GM19463 (cell line): ENCODE measurements at regions not wholly inside any gene's neighbourhood (a gene's known extent, or its start where the extent isn't known, plus 50 kb on each side); places are given as distances from the start of the nearest gene placed in this dataset.

Experiments used
- ATAC-seq: cut with Tn5 transposase; IDR thresholded peaks from one replicate; pipeline ENCODE4 v1.9.1; 2021; ENCODE audit warnings: mild to moderate bottlenecking, moderate library complexity; ENCODE audit not compliant: unreplicated experiment

DNA sequence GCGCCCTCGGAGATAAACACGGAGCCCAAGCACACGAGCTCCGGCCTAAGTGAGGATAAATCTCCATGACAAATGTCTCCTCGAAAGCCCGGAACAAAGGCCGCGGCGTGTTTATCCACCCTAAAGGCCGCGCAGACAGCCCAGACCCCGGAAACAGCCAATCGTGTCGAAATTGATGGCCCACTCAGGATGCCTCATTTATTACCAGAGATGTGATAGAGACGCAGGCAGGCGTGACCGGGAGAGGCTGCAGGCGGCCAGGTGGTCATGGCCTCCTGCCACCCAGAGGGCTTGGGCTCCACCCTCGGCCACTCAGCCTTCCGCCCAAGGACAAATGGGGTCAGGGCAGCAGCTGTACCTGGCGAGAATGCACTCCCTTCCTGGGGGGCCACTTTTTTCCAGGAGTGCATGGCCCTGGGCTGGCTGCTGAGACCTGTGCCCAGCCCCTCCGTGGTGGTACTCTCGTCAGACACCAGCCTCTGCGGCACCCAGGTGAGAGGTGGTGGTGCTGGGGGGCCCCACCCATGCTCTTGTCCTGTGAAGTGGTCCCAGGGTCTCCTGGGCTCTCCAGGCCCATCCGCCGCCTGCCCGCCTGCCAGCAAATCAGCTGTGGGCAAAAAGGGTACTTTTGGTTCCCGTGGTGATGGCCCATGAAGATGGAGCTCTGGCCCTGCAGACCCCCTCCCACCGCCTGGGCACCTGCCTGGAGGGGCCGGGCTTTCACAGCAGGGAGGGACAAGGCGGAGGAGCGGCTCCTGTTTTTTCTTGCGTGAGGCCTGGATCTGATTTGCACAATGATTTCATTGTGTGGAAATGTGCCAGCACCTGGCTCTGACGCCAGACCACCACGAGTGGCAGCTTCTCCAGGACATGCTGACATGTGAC, 211.5 kb upstream of the C14orf180 start:
- no peak for ATAC-seq

DNA sequence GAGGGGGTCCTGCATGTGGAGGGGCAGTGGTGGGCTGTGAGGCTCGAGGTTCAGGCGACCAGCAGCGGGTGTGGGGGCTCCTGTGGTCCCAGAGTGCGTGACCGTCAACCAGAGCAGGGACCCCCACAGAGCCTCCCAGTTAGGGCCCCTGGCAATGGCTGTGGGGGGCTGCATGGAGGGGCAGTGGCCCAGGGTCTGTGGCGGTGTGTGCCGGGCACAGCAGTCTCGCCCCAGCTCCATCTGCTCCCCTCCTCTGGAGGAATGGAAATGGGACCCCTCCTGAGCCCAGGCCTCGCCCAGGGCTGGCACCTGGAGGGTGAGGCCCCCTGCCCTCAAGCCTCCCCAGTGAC, 210.8 kb upstream of the C14orf180 start:
- ATAC-seq: no peak

DNA sequence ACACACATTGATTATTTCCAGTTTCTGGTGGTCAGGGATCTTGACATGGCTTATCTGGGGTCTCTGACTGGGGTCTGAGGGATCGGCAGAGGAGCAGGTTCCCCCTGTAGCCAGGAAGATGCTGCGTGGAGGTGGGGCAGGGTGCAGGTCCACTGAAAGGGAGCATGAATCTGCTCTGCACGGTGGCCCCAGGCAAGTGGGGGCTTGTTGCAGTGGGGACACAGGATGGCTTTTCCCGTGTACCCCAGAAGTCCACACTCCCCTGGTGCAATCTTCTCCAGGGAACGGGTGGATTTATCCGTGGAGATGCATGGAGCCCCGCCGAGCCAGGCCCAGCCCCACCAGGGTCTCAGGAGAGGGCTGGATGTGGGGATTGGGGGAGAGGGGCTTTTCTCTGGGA, 210.4 kb upstream of the C14orf180 start:
- ATAC-seq: no peak

DNA sequence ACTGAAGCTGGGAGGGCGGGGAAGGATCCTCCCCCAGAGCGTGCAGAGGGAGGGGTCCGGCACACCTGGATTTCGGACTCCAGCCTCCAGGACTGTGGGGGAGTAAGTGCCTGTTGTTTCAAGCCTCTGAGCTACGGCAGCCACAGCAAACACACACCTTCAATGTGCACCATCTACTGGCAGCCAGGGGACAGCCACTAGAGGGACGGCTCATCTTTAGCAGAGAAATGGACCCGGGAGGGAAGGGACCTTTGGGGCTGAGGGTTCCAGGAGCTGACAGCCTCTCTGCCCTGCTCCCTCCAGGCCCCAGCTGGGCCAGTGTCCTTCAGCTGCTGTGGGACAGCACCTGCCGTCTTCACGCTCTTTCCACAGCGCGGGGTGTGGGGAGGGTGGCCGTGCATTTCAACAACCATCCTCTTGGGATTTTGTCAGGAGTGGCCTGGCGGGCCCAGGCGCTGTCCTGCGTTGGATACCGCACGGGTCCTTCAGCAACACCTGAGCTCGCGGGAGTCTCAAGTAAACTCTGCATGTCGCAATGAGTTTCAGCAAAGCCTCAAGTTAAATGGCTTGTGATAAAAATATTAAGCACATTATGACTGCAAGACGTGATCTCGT, 209.2 kb upstream of the C14orf180 start:
- no peak for ATAC-seq

DNA sequence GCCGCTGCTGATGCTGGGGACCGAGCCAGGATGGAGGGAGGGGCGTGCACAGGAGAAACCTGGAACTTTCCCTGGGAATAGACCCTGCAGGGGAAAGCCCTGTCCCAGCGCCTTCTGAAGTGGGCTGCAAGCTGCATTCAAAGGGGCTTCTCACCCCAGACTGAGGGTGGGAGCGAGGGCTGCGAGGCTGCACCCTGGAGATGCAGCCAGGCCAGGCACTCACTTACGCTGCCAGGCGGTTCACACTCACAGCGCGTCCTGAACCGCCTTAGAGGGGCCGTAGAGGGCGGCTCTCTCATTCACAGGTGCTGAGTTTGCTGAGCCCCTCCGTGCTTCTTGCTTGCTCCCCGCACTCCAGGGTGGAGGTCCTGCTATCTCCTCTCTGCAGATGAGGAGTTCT, 208.5 kb upstream of the C14orf180 start:
- ATAC-seq: no peak

DNA sequence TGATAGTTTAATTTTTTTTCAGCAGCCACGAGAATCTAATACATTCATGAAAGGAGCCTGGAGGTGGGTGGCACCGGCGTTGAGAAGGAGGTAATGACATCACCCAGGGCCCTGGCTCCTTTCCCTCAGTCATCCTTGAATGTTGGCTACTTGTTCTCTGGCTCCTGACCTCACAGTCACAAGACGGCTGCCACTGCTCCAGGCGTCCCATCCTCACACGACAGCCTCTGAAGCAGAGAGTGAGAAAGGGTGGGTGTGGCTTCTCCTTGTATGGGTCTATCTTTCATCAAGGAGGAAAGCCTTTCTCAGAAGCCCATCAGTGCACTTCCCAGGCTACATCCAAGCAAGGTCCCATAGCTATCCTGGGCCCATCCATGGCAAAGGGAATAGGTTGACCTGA, 207.6 kb upstream of the C14orf180 start:
- ATAC-seq: no peak

DNA sequence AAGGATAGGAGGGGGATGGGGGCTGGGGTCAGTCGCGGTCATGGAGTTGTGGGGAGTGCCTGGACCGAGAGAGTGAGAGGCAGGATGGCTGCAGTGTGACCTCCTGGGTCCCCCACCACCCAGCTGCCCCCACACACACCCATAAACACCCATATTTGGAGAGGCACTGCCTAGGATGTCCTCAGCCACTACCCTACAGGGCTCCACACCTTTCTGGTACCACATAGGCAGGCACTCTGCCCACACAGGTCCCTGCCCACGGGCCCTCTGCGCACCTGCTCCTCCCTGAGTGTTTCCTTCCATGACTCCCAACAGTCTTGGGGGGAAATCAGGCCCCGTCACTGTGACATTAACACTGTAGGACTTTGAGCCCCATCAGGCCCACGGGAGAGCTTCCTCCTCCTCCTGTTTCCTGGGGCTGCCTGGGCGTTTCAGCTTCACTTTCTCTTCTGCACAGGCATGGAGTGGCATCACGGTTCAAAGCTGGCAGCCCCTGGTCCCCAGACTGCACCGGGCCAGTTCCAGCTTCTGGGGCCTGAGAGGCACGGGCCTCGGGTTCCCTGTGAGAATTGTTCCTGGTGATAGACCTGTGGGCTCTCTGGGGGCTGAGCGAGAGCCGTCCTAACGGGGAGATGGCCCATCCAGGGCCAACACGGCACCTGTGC, 207.0 kb upstream of the C14orf180 start:
- no peak for ATAC-seq

DNA sequence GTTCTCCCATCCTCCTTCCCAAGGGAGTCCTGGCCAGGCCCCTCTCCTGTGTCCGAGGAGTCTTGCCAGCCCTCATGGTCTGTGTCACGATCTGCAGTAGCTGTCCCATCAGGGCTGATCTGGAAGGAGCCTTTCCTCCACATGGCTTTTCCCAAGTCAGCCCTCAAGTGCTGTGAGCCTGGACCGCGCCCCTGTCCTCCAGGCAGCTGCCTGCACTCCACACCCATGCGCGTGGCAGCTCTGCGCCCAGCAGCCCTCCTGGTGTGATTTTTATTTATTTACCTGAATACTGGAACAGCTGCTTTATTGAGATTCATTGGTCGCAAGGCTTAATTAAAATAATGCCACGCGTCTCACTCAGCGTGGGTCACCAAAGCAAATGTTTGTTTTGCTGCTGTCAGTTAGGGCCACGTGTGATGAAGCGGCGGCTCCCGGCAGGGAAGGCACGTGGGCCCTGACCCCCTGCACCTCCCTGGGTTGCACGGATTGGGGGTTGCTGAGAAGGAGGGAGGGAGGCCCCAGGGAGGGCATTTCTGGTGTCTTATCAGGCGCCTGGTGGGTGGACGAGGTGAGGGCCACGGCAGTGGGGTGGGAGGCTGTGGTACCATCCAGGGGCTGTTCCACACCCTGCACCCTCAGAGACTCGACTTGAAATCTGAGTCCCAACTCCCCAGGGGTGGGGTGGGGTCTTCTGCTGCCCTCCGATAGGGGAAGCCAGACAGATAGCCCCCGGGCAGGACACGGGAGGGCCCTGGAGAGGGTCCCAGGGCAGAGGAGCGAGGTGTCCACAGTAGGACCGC, 206.3 kb upstream of the C14orf180 start:
- ATAC-seq: no peak

DNA sequence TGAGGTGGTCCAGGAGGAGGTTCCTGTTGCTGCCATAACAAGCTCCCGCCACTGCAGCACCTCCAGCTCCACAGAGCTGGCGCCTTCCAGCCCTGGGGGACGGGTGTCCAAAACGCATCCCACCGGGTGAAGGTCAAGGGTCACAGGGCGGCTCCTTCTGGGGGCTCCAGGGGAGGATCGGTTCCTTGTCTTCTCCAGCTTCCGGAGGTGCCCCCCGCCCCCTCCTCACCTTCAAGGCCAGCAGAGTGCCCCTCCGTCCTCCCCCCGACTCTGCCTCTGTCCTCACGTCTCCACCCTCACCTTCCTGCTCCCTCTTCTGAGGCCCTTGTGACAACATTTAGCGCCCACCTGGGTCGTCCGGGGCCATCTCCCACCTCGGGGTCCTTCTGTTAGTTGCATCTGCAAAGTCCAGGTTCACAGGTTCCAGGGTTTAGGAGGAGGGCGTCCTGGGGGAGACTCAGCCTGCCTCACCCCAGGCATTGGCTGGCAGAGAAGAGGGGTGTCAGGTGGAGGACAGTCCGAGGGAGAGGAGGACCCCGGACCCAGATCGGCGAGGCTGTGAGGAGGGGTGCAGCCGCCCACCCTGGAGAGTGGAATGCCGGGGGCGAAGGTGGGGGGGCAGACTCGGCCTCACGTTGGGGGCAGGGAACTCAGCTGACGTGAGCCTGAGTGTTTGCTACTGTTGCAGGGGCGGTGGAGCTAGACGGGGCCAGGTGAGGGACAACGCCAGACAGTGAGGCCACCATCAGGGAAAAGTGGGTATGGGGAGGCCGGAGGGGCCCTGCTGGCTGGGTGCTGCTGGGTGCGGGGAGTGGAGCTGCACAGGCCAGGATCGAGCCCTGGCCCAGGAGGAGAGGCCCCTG, 205.5 kb upstream of the C14orf180 start:
- ATAC-seq: no peak

DNA sequence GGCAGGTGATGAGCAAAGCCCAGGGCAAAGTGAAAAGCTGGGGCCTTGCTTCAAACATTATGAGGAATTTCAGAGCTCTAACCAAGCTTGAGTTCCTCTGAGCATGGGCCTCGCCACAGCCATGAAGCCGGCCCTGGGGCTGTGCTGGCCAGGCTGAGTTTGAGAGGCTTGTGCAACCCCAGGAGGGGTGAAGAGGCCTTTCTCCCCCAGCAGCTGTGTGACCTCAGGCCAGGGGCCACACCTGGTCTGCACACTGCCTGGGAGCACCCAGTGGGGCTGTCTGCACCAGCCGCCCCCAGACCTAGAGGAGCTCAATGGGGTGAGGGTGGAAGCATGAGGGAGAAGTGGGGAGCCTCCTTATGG, 204.9 kb upstream of the C14orf180 start:
- no peak for ATAC-seq

DNA sequence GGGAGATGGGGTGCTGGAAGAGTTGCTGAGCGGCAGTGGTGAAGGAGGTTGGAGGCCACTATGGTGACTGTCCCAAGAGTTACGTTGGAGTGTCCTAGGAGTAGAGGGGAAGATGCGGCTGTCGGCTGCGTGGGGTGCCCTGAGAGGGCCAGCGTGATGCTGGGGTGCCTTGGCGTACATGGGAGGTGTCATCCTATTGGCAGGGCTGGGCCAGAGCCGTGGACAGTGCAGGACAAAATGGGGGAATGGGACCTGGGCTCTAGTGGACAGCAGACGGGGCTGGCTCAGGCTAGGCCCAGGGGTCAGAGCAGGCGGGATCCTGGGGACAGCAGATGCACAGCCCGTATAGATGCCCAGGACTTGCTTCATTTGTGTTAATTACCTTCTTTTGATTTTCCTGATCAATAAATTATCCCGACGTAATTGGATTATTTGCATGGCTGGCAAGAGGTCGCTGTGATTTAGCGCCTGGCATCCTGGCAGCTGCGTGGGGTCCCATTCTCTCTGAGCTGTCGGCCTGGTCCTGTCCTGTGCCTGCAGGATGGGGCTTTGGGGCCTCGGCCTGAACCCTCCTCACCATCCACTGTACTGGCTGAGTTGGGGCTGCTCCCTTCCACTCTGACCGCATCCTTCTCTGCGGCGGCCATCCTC, 203.9 kb upstream of the C14orf180 start:
- no peak for ATAC-seq

DNA sequence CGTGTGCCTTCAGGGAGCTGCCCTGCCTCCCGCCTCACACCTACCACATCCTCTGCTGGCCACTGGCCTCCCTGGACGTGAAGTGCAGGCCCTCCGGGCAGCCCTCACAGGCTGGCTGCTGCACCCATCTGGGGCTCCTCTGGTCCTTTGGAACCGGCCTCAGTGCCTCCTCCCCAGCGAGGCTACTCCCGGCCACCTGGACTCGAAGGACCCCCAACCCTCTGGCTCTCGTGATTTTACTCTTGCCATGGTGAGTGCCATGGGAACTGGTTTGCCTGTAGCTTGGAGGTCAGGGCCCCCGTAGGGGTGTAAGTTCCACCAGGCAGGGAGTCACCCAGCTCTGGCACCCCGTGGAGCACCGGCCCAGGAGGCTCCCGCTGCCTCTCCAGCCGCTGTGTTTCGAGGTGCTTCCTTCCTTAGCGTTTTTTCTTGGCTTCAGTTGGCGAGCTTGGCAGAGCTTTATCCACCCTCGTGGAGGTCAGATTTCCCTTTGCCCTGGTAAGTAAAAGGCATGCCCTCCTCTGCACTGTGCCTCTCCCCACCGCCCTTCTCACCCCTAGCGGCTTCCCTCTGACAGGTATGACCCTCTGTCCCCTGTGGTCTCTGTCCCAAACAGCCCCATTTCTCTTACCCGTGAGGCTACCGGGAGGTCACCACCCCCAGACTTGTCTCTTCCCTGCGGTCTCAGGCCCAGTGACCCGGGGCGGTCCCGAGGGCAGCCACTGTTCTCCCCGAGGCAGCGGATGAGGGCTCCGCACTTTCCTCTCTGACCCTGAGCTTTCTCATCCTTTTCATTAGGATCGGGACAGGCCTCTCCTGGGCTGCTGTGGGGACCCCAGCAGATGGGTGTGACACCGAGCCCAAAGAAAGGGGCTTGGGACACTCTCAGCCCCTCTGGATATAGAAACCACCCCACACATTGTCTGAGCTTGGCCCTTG, 203.1 kb upstream of the C14orf180 start:
- no peak for ATAC-seq

DNA sequence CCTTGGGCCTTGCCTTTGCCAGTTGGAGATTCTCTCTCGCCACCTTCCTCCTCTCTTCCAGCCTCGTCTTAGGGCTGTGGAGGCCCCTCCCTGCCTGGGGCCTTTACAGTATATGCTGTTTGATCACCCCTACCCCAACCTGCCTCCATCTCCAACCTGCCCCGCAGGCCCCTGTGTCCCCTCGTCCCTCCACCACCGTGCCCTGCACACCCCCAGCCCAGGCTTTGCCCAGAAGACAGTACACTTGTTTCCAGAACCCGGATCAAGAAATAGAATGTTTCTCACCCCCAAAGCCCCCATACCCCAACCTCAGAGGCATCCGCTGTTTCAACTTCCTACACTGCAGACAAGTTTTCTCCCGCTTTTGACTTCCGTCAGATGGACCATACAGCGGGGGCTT, 202.3 kb upstream of the C14orf180 start:
- ATAC-seq: no peak

DNA sequence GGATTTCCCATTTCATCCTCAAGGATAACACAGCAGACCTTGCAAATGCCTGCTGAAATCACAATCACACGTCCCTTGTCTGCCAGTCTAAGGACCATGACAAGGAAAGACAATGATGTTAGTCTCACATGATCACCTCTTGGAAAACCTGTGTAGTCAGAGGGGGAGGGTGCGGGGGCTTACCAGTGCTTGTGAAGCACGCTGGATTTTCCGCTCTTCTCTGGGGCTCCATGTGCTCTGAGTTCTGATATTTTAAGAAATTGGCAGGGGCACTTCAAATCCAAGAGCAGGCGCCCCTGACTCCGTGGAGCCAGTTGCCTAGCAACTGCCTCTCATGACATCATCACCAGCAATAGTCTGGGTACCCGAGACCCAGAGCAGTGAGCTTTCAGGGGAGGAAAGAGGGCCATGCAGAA, 200.9 kb upstream of the C14orf180 start:
- ATAC-seq: no peak

DNA sequence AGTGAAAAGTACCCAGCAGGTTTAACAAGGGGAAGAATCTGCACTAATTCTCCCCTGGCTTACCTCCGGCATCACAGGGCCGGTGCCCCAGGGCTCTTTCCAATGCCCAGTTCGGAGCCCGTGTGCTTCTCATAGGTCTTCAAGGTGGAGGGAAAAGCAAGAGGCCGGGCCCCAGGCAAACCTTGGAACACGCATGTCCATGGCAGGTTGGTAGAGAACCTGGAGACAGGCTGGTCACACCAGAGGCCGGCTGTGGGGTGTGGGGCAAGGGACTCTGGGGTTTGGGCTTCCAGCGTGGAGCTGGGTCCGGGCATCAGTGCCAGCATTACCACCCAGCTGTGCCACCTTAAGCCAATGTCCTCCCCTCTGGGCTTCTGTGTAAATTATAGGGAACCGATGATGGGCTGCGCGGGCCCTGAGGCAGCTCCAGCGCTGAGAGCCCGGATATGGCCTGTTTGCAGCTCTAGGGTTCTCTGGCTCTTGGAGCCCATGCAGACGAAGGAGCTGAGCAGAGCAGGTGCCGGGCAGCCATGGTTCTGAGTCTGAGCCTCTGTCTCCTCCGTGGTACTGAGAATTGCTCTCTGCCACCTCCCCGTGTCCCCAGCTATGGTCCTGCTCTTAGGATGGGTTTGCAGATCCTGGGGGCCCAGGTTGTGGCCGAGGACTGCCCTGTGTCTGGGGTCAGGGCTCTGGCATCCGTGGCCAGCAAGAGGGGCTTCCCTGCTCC, 197.0 kb upstream of the C14orf180 start:
- no peak for ATAC-seq

DNA sequence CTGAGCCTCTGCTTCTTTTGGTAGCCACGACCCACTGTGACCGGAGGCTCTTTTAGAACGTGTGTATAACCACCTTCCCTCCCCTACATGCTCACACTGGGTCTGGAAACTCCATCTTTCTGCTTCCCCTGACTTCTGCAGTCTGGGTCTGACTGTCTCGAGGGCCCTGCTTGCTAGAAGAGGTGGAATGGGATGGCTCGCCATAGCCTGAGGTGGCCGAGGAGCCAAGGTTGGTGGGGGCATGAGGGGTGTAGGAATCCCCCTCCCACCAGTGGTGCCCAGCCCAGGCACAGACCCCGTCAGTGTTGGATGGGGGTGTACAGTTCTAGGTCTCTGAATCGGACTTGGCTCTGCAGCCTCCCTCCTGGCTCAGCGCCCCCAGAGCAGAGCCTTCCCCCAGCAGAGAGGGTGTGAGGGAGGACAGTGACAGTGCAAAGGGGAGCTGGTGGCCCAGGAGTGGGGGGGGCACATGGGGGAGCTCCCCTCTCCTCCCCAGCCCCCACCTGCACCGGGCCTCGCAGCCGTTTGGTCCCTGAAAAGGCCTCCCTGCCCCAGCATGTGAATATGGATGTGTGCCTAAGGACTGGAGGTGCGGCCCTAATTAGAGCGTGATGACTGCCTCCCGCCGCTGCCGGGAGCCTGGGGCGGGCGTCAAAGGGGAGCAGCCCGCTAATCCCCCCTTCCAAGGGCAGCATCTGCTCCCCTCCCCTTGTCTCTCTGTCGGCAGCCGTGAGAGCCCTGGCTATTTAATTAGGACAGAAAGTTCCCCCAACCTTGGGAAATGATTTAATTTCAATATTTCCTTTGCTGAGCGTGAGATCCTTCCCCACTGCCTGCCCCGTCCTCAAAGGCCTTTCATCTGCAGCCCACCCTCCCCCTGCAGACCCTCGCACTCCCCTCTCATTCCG, 196.2 kb upstream of the C14orf180 start:
- ATAC-seq: no peak
